K562 (cell line): ENCODE measurements at regions not wholly inside any gene's neighbourhood (a gene's known extent, or its start where the extent isn't known, plus 50 kb on each side); places are given as distances from the start of the nearest gene placed in this dataset.

ENCODE experiments used
- ATAC-seq: fragments of 200-7000 bp; cut with Tn5 transposase; 3 replicates; pipeline ENCODE4 v1.9.1; 2020; ENCODE audit warnings: moderate library complexity
- BruUV-seq: library from RNA; stranded (reverse); fragments of 400-500 nt; replicated peaks from 2 replicates; lab custom pipeline; 2021; lab: Mats Ljungman, UMichigan
- CTCF ChIA-PET: fragments of 300-600 bp; formaldehyde crosslinking; extraction: SDS; loops from one replicate; lab custom pipeline; 2021; ENCODE audit warnings: low intra/inter-chr PET ratio; lab: Yijun Ruan, JAX
- POLR2A ChIA-PET: fragments of 300-600, 350-650 bp; sonication (Branson Sonifier 250); formaldehyde crosslinking; extraction: SDS; loops from one replicate; lab custom pipeline; 2021; ENCODE audit warnings: antibody characterized with exemption, inconsistent platforms; lab: Yijun Ruan, JAX
- DNase-seq, 4 experiments: peaks; one replicate each; pipeline versions ENCODE4 v3.0.0 to v3.0.0-alpha.2; 2011 to 2018; ENCODE audit warnings: low spot score in 3 of 4, mixed read lengths in 3 of 4; ENCODE audit errors: extremely low read depth in 1 of 4
- FAIRE-seq: peaks from 2 replicates; lab custom pipeline; 2011; peaks lifted over from hg19 to GRCh38; lab: Jason Lieb, UNC
- H2AFZ ChIP-seq: 2 replicates; pipeline ENCODE4 v1.6.0; 2011; ENCODE audit warnings: low read depth, low read length, control low read depth, inconsistent platforms
- H3K27ac ChIP-seq: fragments of 200-600 bp; 3 replicates; pipeline ENCODE4 v1.8.0; 2011; ENCODE audit warnings: low read depth, mild to moderate bottlenecking, control low read depth, inconsistent platforms, low read length, moderate library complexity, mixed read lengths; ENCODE audit errors: extremely low read depth
- H3K27me3 ChIP-seq, 2 experiments: fragments of 300-600 bp in 1 of 2; 2 replicates in 1 of 2; 3 replicates in 1 of 2; pipeline versions ENCODE4 v1.6.0 to v1.8.0; 2011; ENCODE audit warnings: inconsistent platforms in 2 of 2, low read length in 2 of 2, mild to moderate bottlenecking in 1 of 2, mixed read lengths in 1 of 2, moderate library complexity in 1 of 2; ENCODE audit not compliant: control insufficient read depth in 2 of 2, insufficient read depth in 2 of 2
- H3K36me3 ChIP-seq: fragments of 300-600 bp; 3 replicates; pipeline ENCODE4 v1.8.0; 2011; ENCODE audit warnings: mild to moderate bottlenecking, low read length, inconsistent platforms; ENCODE audit not compliant: control insufficient read depth, insufficient read depth
- H3K4me1 ChIP-seq, 2 experiments: fragments of 200-600 bp in 1 of 2; replicated peaks in 1 of 2; 2 replicates in 1 of 2; 3 replicates in 1 of 2; pipeline versions ENCODE4 v1.5.1 to v1.8.0; 2011; ENCODE audit warnings: inconsistent platforms in 2 of 2, low read length in 2 of 2, mild to moderate bottlenecking in 1 of 2, mixed read lengths in 1 of 2, moderate library complexity in 1 of 2; ENCODE audit not compliant: control insufficient read depth in 2 of 2, insufficient read depth in 2 of 2
- H3K4me2 ChIP-seq: 2 replicates; pipeline ENCODE4 v1.6.1; 2011; ENCODE audit warnings: low read length, control low read depth, inconsistent platforms, mixed read lengths; ENCODE audit not compliant: insufficient read depth
- H3K4me3 ChIP-seq: fragments of 200-600 bp; sonication (generic), shearing (Covaris generic); 2 replicates; pipeline ENCODE4 v1.5.1; 2016; ENCODE audit warnings: control low read depth, inconsistent platforms
- H3K79me2 ChIP-seq: fragments of 200-600 bp; 3 replicates; pipeline ENCODE4 v1.8.0; 2011; ENCODE audit warnings: low read length, inconsistent platforms; ENCODE audit not compliant: control insufficient read depth, insufficient read depth
- H3K9ac ChIP-seq, 2 experiments: 2 replicates each; pipeline versions ENCODE4 v1.6.0 to v1.6.1; 2011; ENCODE audit warnings: low read depth in 2 of 2, low read length in 2 of 2, control low read depth in 1 of 2, inconsistent platforms in 1 of 2, mild to moderate bottlenecking in 1 of 2, mixed read lengths in 1 of 2; ENCODE audit not compliant: insufficient read depth in 1 of 2
- H3K9me1 ChIP-seq: one replicate; pipeline ENCODE4 v1.6.0; 2011; ENCODE audit warnings: inconsistent platforms, mild to moderate bottlenecking, low read length, moderate library complexity; ENCODE audit not compliant: control insufficient read depth, insufficient read depth
- H3K9me3 ChIP-seq: replicated peaks from 2 replicates; pipeline ENCODE4 v1.5.1; 2011; ENCODE audit warnings: low read depth, low read length, inconsistent platforms; ENCODE audit not compliant: control insufficient read depth, insufficient read depth
- H4K20me1 ChIP-seq: replicated peaks from 2 replicates; pipeline ENCODE4 v1.6.1; 2011; ENCODE audit warnings: low read length, inconsistent platforms, mixed read lengths; ENCODE audit not compliant: control insufficient read depth, insufficient read depth
- GABPA ChIP-seq: fragments of 200-800 bp; sonication (Bioruptor generic); conservative IDR thresholded peaks from 2 replicates; pipeline ENCODE4 v1.6.1; 2016; ENCODE audit warnings: low read depth, missing genetic modification characterization, missing compliant biosample characterization
- NCOA4 ChIP-seq: fragments of 450-650 bp; IDR thresholded peaks from 2 replicates; pipeline ENCODE4 v1.6.1; 2018; ENCODE audit warnings: mild to moderate bottlenecking; ENCODE audit not compliant: partially characterized antibody
- SIN3B ChIP-seq: fragments of 450-650 bp; IDR thresholded peaks from 2 replicates; pipeline ENCODE4 v1.6.1; 2017; ENCODE audit warnings: low read depth, mild to moderate bottlenecking, moderate library complexity
- SMC3 ChIP-seq: conservative IDR thresholded peaks from 2 replicates; pipeline ENCODE4 v1.6.1; 2011; ENCODE audit warnings: low read depth, low read length, improper control_type of control experiment; ENCODE audit not compliant: insufficient read depth
- ZNF324 ChIP-seq: fragments of 250-450 bp; sonication (Bioruptor Pico); IDR thresholded peaks from 2 replicates; pipeline ENCODE4 v1.4.0; 2020; ENCODE audit warnings: mild to moderate bottlenecking
- ZNF707 ChIP-seq: fragments of 250-450 bp; sonication (Bioruptor Pico); conservative IDR thresholded peaks from 2 replicates; pipeline ENCODE4 v1.8.0; 2022; ENCODE audit warnings: inconsistent platforms, mild to moderate bottlenecking, moderate library complexity
- ZNF766 ChIP-seq: fragments of 200-800 bp; sonication (Bioruptor generic); conservative IDR thresholded peaks from 2 replicates; pipeline ENCODE4 v1.6.1; 2016; ENCODE audit warnings: missing genetic modification characterization, missing compliant biosample characterization
- WGBS: fragments of 100-300 bp; shearing (Covaris generic); methylation state at CpG from one replicate; pipeline ENCODE4 v1.1.6; 2016; ENCODE audit warnings: low coverage, mixed read lengths; ENCODE audit not compliant: insufficient coverage; ENCODE audit errors: missing lambda C conversion rate; 5-methylcytosine and 5-hydroxymethylcytosine counted together
- in situ Hi-C: fragments of 300-500 bp; cut with MboI; formaldehyde crosslinking; loops from 4 replicates; pipeline ENCODE4 v1.15.0; 2018; ENCODE audit warnings: inconsistent platforms, mixed read lengths
- intact Hi-C: fragments of 100-400 bp; cut with micrococcal nuclease; formaldehyde crosslinking; loops from 2 replicates; pipeline ENCODE4 v1.14.2; 2022
- TF ChIP-seq, protein P1 (sequence below): fragments of 450-650 bp; IDR thresholded peaks from 2 replicates; pipeline ENCODE4 v1.7.0; 2016; ENCODE audit warnings: borderline replicate concordance
- TF ChIP-seq, protein P2 (sequence below): sonication (generic); formaldehyde crosslinking; IDR thresholded peaks from 2 replicates; pipeline ENCODE4 v1.9.0; 2022; ENCODE audit warnings: mild to moderate bottlenecking, missing genetic modification reagents
- TF ChIP-seq, protein P3 (sequence below): conservative IDR thresholded peaks from 2 replicates; pipeline ENCODE4 v1.6.1; 2011; ENCODE audit warnings: low read depth, mild to moderate bottlenecking, low read length; ENCODE audit not compliant: control insufficient read depth

DNA sequence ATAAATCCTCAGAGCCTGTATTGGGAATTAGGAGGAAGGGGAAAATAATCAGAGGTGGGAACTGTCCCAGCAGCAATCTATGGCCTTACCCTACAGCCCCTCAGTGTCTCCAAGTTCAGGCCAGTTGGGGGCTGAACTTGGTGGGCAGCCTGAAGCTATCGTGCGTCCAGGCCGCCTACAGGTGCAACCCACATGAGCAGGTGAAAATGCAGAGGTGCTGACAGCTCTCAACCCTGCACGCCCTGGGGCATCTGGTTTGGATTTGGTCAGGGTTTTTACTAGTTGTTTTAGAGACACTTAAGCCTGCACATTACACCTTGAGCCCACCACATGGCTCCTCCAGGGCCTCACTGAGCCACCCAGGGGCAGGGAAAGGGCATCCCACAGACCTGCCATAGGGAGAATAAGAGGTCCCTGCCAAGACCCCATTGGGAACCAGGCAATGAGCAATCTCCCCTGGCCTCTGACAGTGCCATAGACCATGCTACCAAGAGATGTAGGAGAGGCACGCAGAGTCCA is 209.5 kb downstream of the FOXD2 start:
- CTCF ChIA-PET, result no interaction called here
- Histone ChIP-seq H3K9me1 (no peaks in the 10 kb centered on the region), H3K9ac (no peak overlapping the region), H3K36me3 (no peaks in the 10 kb centered on the region), H2AFZ (no peak overlapping the region)
- TF ChIP-seq NCOA4 (no peak), ZNF707 (CRISPR knock-in tag) (no peak), ZNF324 (CRISPR knock-in tag) (no peak), SMC3 (no peak), SIN3B (no peak), GABPA (tag) (no peak), ZNF766 (CRISPR knock-in tag) (no peak)
- TF ChIP-seq, protein P1, sequence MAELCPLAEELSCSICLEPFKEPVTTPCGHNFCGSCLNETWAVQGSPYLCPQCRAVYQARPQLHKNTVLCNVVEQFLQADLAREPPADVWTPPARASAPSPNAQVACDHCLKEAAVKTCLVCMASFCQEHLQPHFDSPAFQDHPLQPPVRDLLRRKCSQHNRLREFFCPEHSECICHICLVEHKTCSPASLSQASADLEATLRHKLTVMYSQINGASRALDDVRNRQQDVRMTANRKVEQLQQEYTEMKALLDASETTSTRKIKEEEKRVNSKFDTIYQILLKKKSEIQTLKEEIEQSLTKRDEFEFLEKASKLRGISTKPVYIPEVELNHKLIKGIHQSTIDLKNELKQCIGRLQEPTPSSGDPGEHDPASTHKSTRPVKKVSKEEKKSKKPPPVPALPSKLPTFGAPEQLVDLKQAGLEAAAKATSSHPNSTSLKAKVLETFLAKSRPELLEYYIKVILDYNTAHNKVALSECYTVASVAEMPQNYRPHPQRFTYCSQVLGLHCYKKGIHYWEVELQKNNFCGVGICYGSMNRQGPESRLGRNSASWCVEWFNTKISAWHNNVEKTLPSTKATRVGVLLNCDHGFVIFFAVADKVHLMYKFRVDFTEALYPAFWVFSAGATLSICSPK, result no peak
- TF ChIP-seq, protein P2, sequence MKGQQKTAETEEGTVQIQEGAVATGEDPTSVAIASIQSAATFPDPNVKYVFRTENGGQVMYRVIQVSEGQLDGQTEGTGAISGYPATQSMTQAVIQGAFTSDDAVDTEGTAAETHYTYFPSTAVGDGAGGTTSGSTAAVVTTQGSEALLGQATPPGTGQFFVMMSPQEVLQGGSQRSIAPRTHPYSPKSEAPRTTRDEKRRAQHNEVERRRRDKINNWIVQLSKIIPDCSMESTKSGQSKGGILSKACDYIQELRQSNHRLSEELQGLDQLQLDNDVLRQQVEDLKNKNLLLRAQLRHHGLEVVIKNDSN, result no peak
- TF ChIP-seq, protein P3, sequence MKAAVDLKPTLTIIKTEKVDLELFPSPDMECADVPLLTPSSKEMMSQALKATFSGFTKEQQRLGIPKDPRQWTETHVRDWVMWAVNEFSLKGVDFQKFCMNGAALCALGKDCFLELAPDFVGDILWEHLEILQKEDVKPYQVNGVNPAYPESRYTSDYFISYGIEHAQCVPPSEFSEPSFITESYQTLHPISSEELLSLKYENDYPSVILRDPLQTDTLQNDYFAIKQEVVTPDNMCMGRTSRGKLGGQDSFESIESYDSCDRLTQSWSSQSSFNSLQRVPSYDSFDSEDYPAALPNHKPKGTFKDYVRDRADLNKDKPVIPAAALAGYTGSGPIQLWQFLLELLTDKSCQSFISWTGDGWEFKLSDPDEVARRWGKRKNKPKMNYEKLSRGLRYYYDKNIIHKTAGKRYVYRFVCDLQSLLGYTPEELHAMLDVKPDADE, result no peak
- TF ChIP-seq, all 486 proteins: peak for 0
- Histone ChIP-seq H3K4me1 (no peaks in the 10 kb centered on the region), H3K4me2 (no peak overlapping the region), H3K9me3 (no peaks in the 10 kb centered on the region), H4K20me1 (peaks cover 6% of the 10 kb centered on the region; the same call in 1 of the 2 replicates), H3K4me3 (no peak overlapping the region), H3K27ac (no peak overlapping the region), H3K27me3 (peaks cover 5 to 51% of the 10 kb centered on the region in 2 experiments), H3K79me2 (no peaks in the 10 kb centered on the region)
- DNase-seq (no peak), FAIRE-seq (no peak), ATAC-seq (no peak)
- BruUV-seq, result no TSS peak
- POLR2A ChIA-PET, result no interaction called here
- intact Hi-C loops, result no loop called here
- in situ Hi-C loops, result no loop called here
- 0% methylated on average over 5 of the region's 5 CpGs for WGBS
